Liver (tissue), 3 donors: ENCODE measurements at regions not wholly inside any gene's neighbourhood (a gene's known extent, or its start where the extent isn't known, plus 50 kb on each side); places are given as distances from the start of the nearest gene placed in this dataset.

Source experiments
- CTCF ChIP-seq: fragments of 150-350 bp; IDR thresholded peaks from 2 replicates; pipeline ENCODE4 v1.5.1; 2017; ENCODE audit warnings: improper control_type of control experiment, low read depth, low read length; ENCODE audit not compliant: missing input control
- HNF4G ChIP-seq: IDR thresholded peaks from 2 replicates; pipeline ENCODE4 v1.6.1; 2016; ENCODE audit warnings: antibody characterized with exemption
- MAX ChIP-seq: IDR thresholded peaks from 2 replicates; pipeline ENCODE4 v1.6.1; 2016; ENCODE audit warnings: antibody characterized with exemption
- RAD21 ChIP-seq, 2 donors: IDR thresholded peaks; 2 replicates each; pipeline ENCODE4 v1.6.1; 2016; ENCODE audit warnings: antibody characterized with exemption in 2 of 2, mild to moderate bottlenecking in 2 of 2
- YY1 ChIP-seq: IDR thresholded peaks from 2 replicates; pipeline ENCODE4 v1.6.1; 2016; ENCODE audit warnings: antibody characterized with exemption, mild to moderate bottlenecking
- TF ChIP-seq, protein P1 (sequence below): IDR thresholded peaks from 2 replicates; pipeline ENCODE4 v1.6.1; 2016; ENCODE audit warnings: antibody characterized with exemption, mild to moderate bottlenecking
- donor health status: healthy.
- donor health status: healthy.

GRCh38 chr2:20146401-20146800 lies 78.5 kb downstream of the SDC1 start:
- no peak for TF ChIP-seq CTCF
- TF ChIP-seq, protein P1, sequence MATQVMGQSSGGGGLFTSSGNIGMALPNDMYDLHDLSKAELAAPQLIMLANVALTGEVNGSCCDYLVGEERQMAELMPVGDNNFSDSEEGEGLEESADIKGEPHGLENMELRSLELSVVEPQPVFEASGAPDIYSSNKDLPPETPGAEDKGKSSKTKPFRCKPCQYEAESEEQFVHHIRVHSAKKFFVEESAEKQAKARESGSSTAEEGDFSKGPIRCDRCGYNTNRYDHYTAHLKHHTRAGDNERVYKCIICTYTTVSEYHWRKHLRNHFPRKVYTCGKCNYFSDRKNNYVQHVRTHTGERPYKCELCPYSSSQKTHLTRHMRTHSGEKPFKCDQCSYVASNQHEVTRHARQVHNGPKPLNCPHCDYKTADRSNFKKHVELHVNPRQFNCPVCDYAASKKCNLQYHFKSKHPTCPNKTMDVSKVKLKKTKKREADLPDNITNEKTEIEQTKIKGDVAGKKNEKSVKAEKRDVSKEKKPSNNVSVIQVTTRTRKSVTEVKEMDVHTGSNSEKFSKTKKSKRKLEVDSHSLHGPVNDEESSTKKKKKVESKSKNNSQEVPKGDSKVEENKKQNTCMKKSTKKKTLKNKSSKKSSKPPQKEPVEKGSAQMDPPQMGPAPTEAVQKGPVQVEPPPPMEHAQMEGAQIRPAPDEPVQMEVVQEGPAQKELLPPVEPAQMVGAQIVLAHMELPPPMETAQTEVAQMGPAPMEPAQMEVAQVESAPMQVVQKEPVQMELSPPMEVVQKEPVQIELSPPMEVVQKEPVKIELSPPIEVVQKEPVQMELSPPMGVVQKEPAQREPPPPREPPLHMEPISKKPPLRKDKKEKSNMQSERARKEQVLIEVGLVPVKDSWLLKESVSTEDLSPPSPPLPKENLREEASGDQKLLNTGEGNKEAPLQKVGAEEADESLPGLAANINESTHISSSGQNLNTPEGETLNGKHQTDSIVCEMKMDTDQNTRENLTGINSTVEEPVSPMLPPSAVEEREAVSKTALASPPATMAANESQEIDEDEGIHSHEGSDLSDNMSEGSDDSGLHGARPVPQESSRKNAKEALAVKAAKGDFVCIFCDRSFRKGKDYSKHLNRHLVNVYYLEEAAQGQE = no peak
- TF ChIP-seq RAD21 (IDR thresholded peaks at IDR 0.05) = no peak
- no peak for TF ChIP-seq HNF4G
- TF ChIP-seq MAX = no peak
- TF ChIP-seq YY1 = no peak
